Middle frontal gyrus (tissue), 1 donor: ENCODE measurements at regions not wholly inside any gene's neighbourhood (a gene's known extent, or its start where the extent isn't known, plus 50 kb on each side); places are given as distances from the start of the nearest gene placed in this dataset.
"Not testable (repeated sequence)": the region's sequence is repeated elsewhere in the genome, so short reads cannot be mapped to it uniquely, and the experiment has no call there.

ENCODE experiments used
- DNase-seq: peaks from one replicate; pipeline ENCODE4 v3.0.0-alpha.2; 2015; ENCODE audit warnings: low spot score; ENCODE audit errors: extremely low spot score

DNA sequence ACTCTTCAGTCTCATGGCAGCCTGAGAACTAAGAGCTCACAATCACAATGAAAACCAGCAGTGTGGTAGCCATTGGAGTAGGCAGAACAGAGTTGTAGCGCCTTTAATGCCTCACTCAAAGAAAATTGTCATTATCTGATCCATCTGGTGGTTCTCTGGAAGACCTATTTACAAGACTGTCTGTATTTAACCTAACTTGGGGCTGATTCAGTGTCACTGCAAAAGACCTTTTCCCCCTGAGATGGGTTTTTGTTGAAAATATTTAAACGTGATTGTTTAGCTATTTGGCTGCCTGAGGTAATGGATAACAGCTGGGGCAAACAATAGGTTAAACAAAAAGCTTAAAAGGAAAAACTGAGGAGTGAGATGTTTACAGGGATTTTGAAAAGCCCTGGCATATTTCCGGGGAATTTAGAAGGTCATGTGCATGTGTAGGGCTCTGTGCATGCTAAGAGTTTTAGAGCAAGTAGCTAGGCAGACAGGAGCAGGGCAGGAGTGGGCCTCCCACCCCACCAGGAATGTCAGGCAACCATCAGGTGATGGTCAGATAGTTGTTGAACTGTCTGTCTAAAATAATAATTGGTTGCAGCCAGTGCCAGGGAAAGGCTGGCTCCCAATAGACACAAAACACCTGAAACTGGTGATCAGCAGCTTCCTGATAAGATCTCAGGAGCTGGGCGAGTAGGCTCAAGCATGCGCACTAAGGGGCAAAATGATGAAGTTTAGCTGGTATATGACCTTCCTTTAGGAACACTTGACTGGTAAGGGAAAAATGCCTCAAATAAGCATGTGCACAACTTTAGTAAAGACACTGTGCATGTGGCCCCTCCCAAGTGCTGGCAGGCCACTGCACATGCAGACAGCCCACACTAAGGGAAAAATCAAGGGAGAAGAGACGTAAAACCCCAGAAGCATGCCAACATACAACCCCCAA, 70.8 kb upstream of the AKIRIN2 start:
- DNase-seq, result no peak

DNA sequence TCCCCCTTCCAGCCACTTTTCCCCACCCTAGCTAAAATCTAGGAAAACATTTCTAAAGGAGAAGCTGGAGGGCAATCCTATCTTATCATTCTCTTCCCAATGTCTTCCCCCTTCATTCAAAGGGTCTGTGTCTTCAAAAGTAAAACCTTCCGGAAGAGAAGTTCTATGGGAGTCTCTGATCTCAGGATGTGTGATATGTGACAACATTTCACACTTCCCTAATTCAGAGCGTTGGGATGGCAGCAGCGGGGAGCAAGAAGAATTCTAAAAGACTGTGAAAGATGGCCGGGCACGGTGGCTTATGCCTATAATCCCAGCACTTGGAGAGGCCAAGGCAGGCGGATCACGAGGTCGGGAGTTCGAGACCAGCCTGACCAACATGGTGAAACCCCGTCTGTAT, 65.4 kb upstream of the AKIRIN2 start:
- DNase-seq, result no peak

DNA sequence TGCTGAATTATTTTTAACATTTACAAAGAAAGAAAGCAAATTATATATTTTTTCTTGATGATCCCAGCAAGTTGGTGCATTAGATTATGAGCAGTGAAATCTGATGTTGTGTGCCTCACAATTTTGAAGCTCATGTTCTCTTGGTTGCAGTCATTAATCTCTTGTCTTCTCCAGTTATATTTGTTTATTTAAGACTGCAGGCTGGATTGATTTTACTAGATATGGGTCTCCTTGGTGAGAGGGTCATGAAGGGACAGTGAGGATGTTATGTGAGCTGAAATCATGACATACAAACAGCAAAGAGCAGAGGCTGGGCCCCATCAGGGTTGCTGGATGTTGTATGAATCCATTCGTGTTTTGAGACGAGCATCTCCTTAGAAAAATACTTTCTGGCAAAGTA, 64.2 kb upstream of the AKIRIN2 start:
- no peak for DNase-seq

DNA sequence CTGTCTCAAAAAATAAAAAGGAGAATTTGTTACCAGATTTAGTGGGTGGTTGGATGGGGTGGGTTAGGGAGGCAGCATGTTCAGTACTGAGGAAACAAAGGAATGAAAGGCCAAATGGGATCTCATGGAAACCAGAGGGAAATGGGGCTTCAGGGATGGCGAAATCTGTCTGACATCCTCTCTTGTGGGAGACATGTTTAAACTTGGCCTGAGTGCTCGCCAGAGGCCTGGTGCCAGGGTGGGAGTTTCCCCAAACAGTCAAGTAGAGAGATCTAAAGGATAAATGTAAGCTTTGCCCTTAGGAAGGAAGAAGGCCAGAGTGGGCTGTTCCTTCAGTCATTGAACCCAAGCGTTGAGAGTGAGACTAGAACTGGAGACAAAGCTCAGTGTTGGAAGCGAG, 61.9 kb upstream of the AKIRIN2 start:
- no peak for DNase-seq

DNA sequence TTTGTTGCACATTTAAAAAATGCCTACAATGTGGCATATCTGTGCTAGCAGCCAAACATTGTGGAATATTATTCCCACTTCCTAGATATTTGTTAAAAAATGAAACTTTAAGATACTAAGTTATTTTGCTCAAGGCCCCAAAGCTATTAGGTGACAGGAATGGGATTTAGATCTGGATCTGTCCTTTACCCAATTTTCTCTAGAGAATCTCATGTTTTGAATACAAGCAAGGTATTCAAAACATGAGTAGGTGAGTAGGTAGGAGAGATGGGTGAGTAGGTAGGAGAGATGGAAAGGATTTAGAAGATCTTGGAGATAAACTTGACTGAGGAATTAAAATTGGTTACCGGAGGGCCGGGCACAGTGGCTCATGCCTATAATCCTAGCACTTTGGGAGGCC, 61.2 kb upstream of the AKIRIN2 start:
- no peak for DNase-seq

DNA sequence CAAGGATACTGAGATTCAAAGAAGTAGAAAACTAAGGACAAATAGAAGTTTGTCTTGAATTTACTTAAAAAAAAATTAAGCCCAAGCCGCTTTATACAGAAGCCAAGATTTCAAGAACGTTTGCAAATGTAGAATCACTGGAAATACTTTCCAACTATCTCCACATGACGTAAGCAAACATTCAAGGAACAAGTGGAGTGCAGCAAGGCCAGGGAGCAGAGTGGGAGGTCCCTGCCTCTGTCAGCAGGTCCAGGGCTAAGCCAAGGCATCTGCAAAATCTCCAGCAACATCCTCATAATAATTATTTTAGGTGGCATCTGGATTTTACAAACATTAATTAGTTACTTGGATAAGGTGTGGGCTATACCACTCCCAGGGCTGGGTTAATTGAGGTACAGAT, 60.1 kb upstream of the AKIRIN2 start:
- no peak for DNase-seq

DNA sequence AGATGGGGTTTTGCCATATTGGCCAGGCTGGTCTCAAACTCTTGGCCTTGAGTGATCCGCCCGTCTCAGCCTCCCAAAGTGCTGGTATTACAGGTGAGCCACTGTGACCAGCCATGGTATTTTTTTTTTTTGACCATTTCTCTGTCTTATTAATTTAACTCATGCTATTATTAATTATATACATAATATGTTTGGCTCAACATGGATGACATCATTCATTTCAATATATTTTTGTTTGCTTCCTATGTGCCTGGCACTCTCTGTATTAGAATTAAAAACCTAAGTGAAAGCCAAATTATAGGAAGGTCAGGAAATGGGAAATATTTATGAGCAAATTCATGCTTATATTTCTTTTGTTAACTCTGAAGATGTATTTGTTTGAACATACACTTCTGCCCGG, 55.8 kb upstream of the AKIRIN2 start:
- DNase-seq, result no peak

DNA sequence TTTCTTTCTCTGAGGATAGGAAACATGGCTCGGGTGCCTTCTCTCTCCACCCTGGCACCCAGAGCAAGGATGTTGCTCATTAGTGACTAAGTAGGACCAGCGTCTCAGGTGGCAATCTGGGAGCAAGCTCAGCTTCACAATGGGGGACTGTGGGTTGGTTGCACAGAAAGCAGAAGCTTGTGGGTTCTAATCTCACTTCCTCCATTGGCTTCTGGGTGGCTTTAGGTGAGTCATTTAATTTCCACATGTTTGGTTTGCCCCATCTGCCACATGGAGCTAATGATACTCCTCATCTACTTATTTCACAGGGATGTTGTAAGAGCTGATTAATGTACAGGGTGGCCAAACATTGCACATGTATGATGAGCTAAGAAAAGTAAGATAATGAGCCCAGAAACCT, 54.8 kb upstream of the AKIRIN2 start:
- no peak for DNase-seq

DNA sequence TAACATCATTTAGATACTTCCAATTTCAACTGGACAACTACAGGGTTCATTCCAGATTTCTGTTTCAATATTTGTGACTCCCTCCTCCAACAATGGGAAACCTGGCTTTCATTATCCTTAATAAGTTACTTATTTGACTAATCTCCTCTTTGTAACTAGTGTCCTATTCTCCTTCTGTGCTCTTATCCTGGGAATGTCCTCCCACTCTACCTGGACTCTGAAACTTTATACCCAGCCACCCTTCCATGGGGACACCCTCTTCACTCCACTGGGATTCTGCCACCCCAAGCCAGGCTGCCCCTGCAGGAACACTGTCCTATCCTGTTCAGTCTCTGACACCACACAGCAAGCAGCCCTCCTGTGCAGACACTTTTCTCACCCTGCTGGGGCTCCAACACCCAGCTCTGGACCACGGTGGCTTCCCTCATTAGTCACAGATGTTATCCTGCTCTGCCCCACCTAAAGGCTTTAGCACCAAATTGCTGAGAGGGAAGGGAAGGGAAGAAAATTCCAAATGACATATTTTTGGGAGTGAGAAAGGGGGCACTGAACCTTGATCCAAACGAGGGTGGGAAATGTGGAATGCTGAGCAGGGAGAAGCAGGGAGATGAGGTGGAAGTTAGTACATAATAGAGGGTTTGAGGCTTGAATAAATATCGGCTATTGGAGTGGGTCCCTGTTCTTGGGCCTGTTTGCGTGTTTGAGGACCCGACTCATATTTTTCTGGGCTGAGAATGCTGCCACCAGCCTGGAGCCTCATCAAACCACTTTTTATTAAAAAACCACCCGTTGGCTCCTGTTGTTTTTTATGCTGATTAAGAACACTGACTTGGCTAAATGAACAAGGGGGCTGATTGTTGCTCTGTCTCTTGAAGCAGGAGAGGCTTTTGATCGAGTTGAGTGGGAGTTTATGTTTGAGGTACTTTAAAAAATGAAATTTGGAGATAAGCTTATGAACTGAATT, 54.0 kb upstream of the AKIRIN2 start:
- DNase-seq, result no peak

DNA sequence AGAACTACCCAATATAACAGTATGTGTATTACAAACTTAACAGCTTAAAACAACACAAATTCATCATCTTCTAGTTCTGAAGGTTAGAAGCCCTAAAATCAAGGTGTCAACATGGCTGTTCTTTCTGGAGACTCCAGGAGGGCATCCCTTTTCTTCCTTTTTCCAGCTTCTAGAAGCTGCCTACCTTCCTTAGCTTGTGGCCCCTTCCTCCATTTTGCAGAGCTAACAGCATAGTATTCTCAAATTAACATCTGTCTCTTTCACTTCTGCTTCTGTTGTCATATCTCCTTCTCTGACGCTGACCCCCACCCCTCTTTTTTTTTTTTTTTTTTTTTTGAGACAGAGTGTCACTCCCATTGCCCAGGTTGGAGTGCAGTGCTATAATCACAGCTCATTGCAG, 52.8 kb upstream of the AKIRIN2 start:
- no peak for DNase-seq

DNA sequence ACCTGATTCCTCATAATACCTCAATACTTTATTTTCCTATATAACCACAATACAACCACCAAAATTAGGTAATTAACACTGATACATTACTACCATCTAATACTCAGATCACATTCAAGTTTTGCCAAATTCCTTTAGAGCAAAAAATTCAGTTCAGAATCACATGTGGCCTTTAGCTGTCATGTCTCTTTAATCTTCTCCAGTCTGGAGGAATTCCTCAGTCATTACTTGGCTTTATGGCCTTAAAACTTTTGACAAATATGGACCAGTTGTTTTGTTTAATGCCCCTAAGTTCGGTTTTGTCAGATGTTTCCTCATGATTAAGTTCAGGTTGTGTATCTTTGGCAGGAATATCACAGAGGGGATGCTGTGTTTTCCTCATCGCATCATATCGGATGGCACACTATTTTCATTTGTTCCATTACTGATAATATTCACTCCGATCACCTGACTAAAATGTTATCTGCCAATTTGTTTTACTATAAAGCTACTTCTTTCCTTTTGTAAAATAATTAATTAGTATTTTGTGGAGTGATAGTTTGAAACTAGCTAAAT, 51.2 kb upstream of the AKIRIN2 start:
- no peak for DNase-seq

DNA sequence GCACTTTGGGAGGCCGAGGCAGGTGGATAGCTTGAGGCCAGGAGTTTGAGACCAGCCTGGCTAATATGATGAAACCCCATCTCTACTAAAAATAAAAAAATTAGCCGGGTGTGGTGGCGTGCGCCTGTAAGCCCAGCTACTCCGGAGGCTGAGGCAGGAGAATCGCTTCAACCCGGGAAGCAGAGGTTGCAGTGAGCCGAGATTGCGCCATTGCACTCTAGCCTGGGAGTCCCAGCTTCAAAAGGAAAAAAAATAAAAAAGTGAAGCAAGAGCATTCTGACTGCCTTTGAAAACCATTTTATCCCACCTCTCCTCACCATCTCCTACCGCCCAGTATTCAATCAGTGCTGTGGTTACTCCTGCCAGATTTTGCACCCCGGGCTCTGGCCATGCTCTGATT, 50.5 kb upstream of the AKIRIN2 start:
- not testable (repeated sequence) for DNase-seq
